Forelimb muscle (tissue), 1 donor: ENCODE measurements at regions not wholly inside any gene's neighbourhood (a gene's known extent, or its start where the extent isn't known, plus 50 kb on each side); places are given as distances from the start of the nearest gene placed in this dataset.

Source experiments
- DNase-seq: peaks from one replicate; pipeline ENCODE4 v3.0.0-alpha.2; 2013; ENCODE audit warnings: low read depth

GRCh38 chr6:40194447-40195170, 260.3 kb upstream of the MOCS1 start:
- DNase-seq: no peak

GRCh38 chr6:40192516-40192915, 258.3 kb upstream of the MOCS1 start:
- DNase-seq: no peak

GRCh38 chr6:40188931-40189330, 254.7 kb upstream of the MOCS1 start:
- DNase-seq: no peak

GRCh38 chr6:40187535-40188144, 253.4 kb upstream of the MOCS1 start:
- DNase-seq: no peak

GRCh38 chr6:40185486-40185885, 251.2 kb upstream of the MOCS1 start:
- no peak for DNase-seq

- no peak for DNase-seq
Measured at GRCh38 chr6:40183902-40184301, 249.6 kb upstream of the MOCS1 start.

GRCh38 chr6:40181367-40181766, 247.1 kb upstream of the MOCS1 start:
- no peak for DNase-seq

GRCh38 chr6:40180271-40180670, 246.0 kb upstream of the MOCS1 start:
- DNase-seq: no peak

GRCh38 chr6:40179496-40179895, 245.2 kb upstream of the MOCS1 start:
- DNase-seq: no peak

- no peak for DNase-seq
Measured at GRCh38 chr6:40177598-40177997, 243.3 kb upstream of the MOCS1 start.

GRCh38 chr6:40176152-40176551, 241.9 kb upstream of the MOCS1 start:
- no peak for DNase-seq

GRCh38 chr6:40172272-40172671, 238.0 kb upstream of the MOCS1 start:
- DNase-seq: no peak

GRCh38 chr6:40171343-40171742, 237.1 kb upstream of the MOCS1 start:
- DNase-seq: no peak

GRCh38 chr6:40170856-40171255, 236.6 kb upstream of the MOCS1 start:
- DNase-seq: no peak

- no peak for DNase-seq
Measured at GRCh38 chr6:40169878-40170277, 235.6 kb upstream of the MOCS1 start.

- no peak for DNase-seq
Measured at GRCh38 chr6:40166963-40167362, 232.7 kb upstream of the MOCS1 start.

GRCh38 chr6:40165036-40165709, 230.9 kb upstream of the MOCS1 start:
- DNase-seq: no peak

GRCh38 chr6:40164345-40164755, 230.1 kb upstream of the MOCS1 start:
- no peak for DNase-seq

- no peak for DNase-seq
Measured at GRCh38 chr6:40163924-40164323, 229.7 kb upstream of the MOCS1 start.

GRCh38 chr6:40162074-40162473, 227.8 kb upstream of the MOCS1 start:
- DNase-seq: no peak

GRCh38 chr6:40160826-40161225, 226.6 kb upstream of the MOCS1 start:
- no peak for DNase-seq

GRCh38 chr6:40159865-40160264, 225.6 kb upstream of the MOCS1 start:
- no peak for DNase-seq
